ENCODE measurements at regions not wholly inside any gene's neighbourhood (a gene's known extent, or its start where the extent isn't known, plus 50 kb on each side); places are given as distances from the start of the nearest gene placed in this dataset.

- intact Hi-C loops (cut with micrococcal nuclease) = loop anchor here (5.0 to 10.0 kb wide), 2 partner anchors 128 to 845 kb away; no protein-coding TSS in a partner anchor
- no peak for TF ChIP-seq SMC3 (conservative IDR thresholded peaks at IDR 0.05; ENCODE audit: insufficient read depth, low read depth, low read length)
- no peak for TF ChIP-seq CBX5 (IDR thresholded peaks at IDR 0.05; ENCODE audit: borderline replicate concordance, low read depth)
- no peak for TF ChIP-seq ZKSCAN8 (CRISPR knock-in tag; IDR thresholded peaks at IDR 0.05)
- TF ChIP-seq RFX7 (CRISPR knock-in tag; IDR thresholded peaks at IDR 0.05) = no peak
- no peak for TF ChIP-seq TOE1 (IDR thresholded peaks at IDR 0.05; ENCODE audit: borderline replicate concordance)
- TF ChIP-seq TOE1 (CRISPR knock-in tag; IDR thresholded peaks at IDR 0.05; ENCODE audit: borderline replicate concordance, low read depth) = no peak
- no peak for TF ChIP-seq ZSCAN32 (CRISPR knock-in tag; IDR thresholded peaks at IDR 0.05)
- no peak for TF ChIP-seq LARP7 (IDR thresholded peaks at IDR 0.05)
- TF ChIP-seq CHD4 (IDR thresholded peaks at IDR 0.05; ENCODE audit: insufficient read depth, insufficient replicate concordance, low read depth, low read length, poor library complexity, severe bottlenecking) = no peak
- Histone ChIP-seq H3K79me2 (ENCODE audit: control insufficient read depth, insufficient read depth, low read length) (no peaks in the 10 kb centered on the region), H3K4me1 (replicated peaks in 1 of 2; ENCODE audit: control insufficient read depth in 2 of 2, insufficient read depth in 2 of 2, low read length in 2 of 2) (no peaks in the 10 kb centered on the region; a peak in 1 of 5 replicates), H4K20me1 (replicated peaks; ENCODE audit: control insufficient read depth, insufficient read depth, low read length) (no peaks in the 10 kb centered on the region), H2AFZ (ENCODE audit: low read depth, low read length) (no peak overlapping the region), H3K4me2 (ENCODE audit: insufficient read depth, low read length) (no peak overlapping the region), H3K36me3 (ENCODE audit: control insufficient read depth, insufficient read depth, low read length) (no peaks in the 10 kb centered on the region), H3K27ac (ENCODE audit: extremely low read depth, low read depth, low read length) (no peak overlapping the region), H3K9me1 (ENCODE audit: control insufficient read depth, insufficient read depth, low read length) (no peaks in the 10 kb centered on the region), H3K9ac (ENCODE audit: insufficient read depth in 1 of 2, low read depth in 2 of 2, low read length in 2 of 2) (no peak overlapping the region), H3K27me3 (ENCODE audit: control insufficient read depth in 2 of 2, insufficient read depth in 2 of 2, low read length in 2 of 2) (peaks cover 0 to 4% of the 10 kb centered on the region in 2 experiments; a peak in 2 of 5 replicates), H3K9me3 (replicated peaks; ENCODE audit: control insufficient read depth, insufficient read depth, low read depth, low read length) (no peaks in the 10 kb centered on the region), H3K4me3 (no peak overlapping the region)
- DNase-seq (ENCODE audit: extremely low read depth in 1 of 4, low spot score in 3 of 4) = no peak
- no TSS peak for BruUV-seq (replicated peaks)
- CTCF ChIA-PET (ENCODE audit: low intra/inter-chr PET ratio) = no interaction called here
- WGBS (ENCODE audit: insufficient coverage, low coverage, missing lambda C conversion rate) = 5% methylated on average over 6 of the region's 6 CpGs
- in situ Hi-C loops (cut with MboI) = loop anchor here (5.0 to 25.0 kb wide), 2 partner anchors 308 to 613 kb away; partner anchors contain the start of gene PRKACB
- POLR2A ChIA-PET = interaction anchor here (1.0 kb wide), 1 partner anchor 61 kb away, joined by 3 read pairs; no protein-coding TSS in a partner anchor
- FAIRE-seq = no peak
- ATAC-seq = no peak
Observed at GRCh38 chr1:84750110-84750730, 60.0 kb upstream of the SSX2IP start.

All from K562 (cell line).